ENCODE measurements at regions not wholly inside any gene's neighbourhood (a gene's known extent, or its start where the extent isn't known, plus 50 kb on each side); places are given as distances from the start of the nearest gene placed in this dataset.
"Not testable (repeated sequence)": the region's sequence is repeated elsewhere in the genome, so short reads cannot be mapped to it uniquely, and the experiment has no call there.

- not testable (repeated sequence) for DNase-seq
These were observed 117.4 kb upstream of the SYT13 start for GRCh38 chr11:45403521-45403920.

GRCh38 chr11:45402049-45402630 is 116.0 kb upstream of the SYT13 start:
- no peak for DNase-seq

- DNase-seq: no peak
These were observed 114.5 kb upstream of the SYT13 start for GRCh38 chr11:45400591-45400990.

GRCh38 chr11:45399166-45399565 is 113.0 kb upstream of the SYT13 start:
- DNase-seq: no peak

- DNase-seq: no peak
These were observed 112.2 kb upstream of the SYT13 start for GRCh38 chr11:45398325-45398724.

GRCh38 chr11:45396394-45396793 is 110.3 kb upstream of the SYT13 start:
- DNase-seq: no peak

GRCh38 chr11:45395947-45396346 is 109.8 kb upstream of the SYT13 start:
- no peak for DNase-seq

- DNase-seq: no peak
These were observed 109.3 kb upstream of the SYT13 start for GRCh38 chr11:45395421-45395820.

GRCh38 chr11:45394294-45395085 is 108.3 kb upstream of the SYT13 start:
- DNase-seq: no peak

- DNase-seq: no peak
These were observed 107.7 kb upstream of the SYT13 start for GRCh38 chr11:45393826-45394225.

- no peak for DNase-seq
These were observed 107.2 kb upstream of the SYT13 start for GRCh38 chr11:45393334-45393733.

GRCh38 chr11:45392591-45393091 is 106.5 kb upstream of the SYT13 start:
- DNase-seq: no peak

GRCh38 chr11:45392154-45392553 is 106.0 kb upstream of the SYT13 start:
- DNase-seq: no peak

GRCh38 chr11:45391168-45391850 is 105.2 kb upstream of the SYT13 start:
- no peak for DNase-seq

- peak; percentile 15 for DNase-seq
These were observed 104.3 kb upstream of the SYT13 start for GRCh38 chr11:45390407-45390806.

- no peak for DNase-seq
These were observed 102.3 kb upstream of the SYT13 start for GRCh38 chr11:45388472-45388871.

- not testable (repeated sequence) for DNase-seq
These were observed 101.7 kb upstream of the SYT13 start for GRCh38 chr11:45387885-45388284.

- no peak for DNase-seq
These were observed 100.8 kb upstream of the SYT13 start for GRCh38 chr11:45386972-45387371.

GRCh38 chr11:45385844-45386243 is 99.7 kb upstream of the SYT13 start:
- no peak for DNase-seq

GRCh38 chr11:45385423-45385822 is 99.3 kb upstream of the SYT13 start:
- no peak for DNase-seq

- DNase-seq: no peak
These were observed 98.6 kb upstream of the SYT13 start for GRCh38 chr11:45384711-45385241.

- DNase-seq: no peak
These were observed 97.9 kb upstream of the SYT13 start for GRCh38 chr11:45384016-45384415.

GRCh38 chr11:45383224-45383623 is 97.1 kb upstream of the SYT13 start:
- DNase-seq: no peak

Measured in NCI-H510A treated with DMSO at 0.1 percent for 48 hours (cell line).